Fibroblast of peridontal ligament (primary cell): ENCODE measurements at regions not wholly inside any gene's neighbourhood (a gene's known extent, or its start where the extent isn't known, plus 50 kb on each side); places are given as distances from the start of the nearest gene placed in this dataset.

Experiments used
- DNase-seq: peaks from one replicate; pipeline ENCODE4 v3.0.0-alpha.2; 2010; ENCODE audit errors: extremely low read depth

DNA sequence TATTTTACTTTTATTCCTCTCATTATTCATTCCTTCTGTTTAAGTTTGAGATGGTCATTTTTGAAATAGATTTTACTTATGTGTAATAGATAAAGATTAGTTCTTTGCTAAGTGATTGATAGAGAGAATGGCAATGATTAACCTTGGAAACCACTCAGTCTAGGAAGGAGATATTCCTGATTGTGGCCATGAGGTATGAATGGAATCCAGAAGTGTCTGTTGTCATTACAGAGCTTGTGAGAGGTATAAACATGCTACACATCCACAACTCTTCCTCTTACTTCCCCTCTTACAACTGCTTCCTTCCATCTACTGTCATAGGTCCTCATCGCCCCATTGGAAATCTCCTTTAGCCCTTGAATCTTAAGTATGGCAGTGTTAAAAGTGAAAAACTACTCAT, 988.8 kb upstream of the B3GALT2 start:
- DNase-seq: no peak

DNA sequence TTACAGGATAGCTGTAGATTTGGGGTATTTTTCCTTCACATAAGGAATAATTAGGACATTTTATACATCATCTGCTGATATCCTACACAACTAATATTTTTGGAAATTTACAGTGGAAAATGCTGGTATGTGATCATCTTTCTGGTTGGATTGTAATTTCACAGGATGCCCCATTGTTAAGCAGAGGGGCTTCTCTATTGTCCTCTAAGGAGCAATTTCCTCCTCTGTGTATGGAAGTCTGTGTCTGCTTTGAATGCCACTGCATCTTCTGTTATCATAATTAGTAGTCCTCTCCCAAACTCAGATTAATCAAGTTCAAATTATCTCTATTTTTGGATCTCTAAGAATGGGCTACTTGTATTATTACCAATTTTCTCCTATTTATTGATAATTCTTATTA, 988.1 kb upstream of the B3GALT2 start:
- DNase-seq: no peak

DNA sequence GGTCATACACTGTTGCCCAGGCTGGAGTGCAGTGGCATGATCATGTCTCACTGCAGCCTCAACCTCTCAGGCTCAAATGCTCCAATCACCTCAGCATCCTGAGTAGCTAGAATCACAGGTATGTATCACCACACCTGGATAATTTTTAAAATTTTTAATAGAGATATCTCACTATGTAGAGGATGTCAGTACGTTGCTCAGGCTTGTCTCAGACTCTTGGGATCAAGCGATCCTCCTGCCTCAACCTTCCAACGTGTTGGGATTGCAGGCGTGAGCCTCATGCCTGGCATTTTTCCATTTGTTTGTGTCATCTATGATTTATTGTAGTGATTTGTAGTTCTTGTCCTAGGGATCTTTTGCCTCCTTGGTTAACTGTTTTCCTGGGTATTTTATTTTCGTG, 985.2 kb upstream of the B3GALT2 start:
- DNase-seq: no peak

DNA sequence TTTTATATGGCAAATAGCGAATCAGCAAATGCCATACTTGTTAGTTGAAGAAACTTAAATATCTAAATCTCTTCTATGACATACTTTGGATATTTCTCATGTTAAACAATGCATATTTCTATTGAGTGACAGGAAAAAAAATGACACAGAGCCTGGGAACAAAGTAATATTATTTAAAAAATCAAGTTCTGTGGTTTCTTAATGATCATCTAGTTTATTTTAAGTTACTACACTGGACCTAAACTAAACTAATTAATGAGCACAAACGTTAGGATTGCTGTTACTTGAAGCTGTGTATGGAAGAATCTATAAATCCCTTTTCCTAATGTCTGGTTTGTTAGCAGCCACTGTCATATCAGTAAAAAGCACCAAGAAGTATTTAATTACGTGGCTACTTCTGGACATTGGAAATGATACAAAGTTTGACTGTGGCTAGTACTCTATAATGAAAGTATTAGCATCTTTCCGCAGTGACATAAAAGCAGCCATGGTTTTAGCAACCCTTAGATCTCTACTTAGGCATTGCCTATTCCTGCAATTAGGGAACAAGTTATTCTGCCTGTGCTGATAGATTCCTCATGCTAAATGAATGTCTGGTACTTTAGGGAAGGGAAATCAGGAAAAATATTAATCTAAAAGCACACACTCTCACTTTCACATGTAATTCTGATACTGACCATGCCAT, 981.7 kb upstream of the B3GALT2 start:
- DNase-seq: peak; percentile 26

DNA sequence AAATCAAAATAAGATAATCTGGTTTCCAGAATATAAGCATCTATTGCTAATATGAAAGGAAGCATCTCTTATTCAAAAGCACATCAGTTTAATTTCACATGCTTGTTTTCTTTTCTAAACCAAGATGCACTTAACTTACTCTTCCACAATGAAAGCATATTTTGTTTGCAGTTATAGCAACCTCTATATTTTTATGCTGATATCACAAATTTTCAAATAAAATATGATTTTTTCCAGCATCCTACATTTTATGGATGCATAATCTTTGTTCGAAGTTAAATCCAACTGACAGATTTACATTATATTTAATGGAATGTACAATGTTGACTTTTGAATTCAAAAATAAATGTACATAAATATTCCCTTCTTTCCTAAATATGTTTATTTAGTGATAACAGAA, 978.3 kb upstream of the B3GALT2 start:
- DNase-seq: no peak

DNA sequence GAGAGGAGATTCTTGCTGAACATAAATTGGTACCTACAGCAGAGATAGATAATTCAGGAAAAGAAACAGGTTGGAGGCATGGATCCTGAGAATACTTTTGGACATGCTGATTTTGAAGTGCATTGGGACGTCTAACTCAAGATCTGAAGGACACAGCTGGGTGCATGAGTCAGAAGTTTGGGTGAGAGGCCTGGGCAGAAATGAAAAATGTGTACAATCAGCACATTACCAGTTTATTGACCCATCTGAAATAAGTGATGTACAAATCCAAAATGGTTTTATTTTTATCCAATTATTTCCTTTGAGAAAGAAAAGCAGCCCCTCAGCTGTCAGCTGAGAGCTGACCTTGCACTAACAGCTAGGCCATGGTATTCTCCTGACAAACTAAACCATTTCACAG, 975.2 kb upstream of the B3GALT2 start:
- DNase-seq: peak; percentile 11

DNA sequence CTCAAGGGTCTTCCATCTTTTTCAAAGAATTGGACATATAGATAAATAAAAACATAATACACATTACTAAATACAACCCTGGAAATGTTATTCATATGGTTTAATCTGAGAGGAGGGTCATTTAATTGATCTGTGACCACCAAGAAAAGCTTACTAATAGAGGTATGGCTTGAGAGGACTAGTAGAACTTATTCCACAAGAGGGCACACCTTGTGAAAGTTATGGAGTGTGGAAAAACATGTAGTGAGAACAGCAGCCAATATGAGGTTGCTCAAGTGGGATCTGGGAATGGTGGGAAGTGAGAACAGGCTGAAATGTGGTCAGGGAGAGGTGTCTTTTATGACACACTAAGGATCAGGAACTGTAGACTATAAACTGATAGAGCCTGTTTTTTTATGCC, 973.5 kb upstream of the B3GALT2 start:
- DNase-seq: no peak

DNA sequence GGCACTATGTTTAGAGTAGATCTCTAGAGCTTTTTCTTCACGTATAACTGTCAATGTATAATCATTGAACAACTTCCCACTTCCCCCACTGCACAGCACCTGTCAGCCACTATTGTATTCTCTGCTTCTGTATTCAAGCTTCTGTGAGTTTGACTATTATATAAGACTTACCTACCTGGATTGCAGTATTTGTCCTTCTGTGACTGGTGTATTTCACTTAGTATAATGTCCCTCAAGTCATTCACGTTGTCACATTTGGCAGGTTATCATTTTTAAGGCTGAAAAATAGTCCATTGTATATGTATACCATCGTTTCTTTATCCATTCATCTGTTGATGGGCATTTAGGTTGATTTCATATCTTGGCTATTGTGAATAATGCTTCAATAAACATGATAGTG, 969.5 kb upstream of the B3GALT2 start:
- DNase-seq: no peak

DNA sequence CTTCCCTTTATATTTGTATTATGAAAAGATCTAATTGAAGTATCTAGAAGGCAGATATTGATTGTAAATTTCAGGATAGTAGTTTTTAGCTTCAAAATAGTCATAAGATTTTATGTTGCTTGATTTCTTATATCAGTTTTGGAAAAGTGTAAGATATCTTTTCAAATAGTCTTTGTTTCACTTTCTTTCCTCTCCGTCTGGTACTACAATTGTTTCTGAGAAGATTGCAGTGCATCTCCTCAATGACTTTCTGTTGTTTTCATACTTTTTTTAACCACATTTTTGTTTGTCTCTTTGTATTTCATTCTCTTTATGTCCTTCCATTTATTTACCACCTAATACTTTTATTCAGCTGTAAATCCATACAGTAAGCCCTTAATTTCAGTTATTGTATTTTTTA, 964.6 kb upstream of the B3GALT2 start:
- peak; percentile 16 for DNase-seq

DNA sequence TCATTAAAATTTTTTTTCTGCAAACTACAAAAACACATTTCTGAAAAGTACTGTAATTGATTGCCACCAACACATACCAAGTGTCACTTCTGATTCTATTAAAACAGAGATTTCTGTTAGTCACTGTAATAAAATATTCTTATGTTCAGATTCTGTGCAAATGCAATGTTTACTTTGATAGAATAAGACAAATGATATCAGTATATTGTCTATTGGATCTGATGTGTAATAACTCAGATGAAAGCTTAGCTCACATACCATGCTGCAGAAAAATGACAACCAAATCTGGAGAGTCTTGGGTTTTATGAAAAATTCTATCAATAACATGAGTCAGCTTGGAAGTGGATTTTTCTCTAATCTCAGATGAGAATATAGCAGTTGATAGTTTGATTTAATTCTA, 963.8 kb upstream of the B3GALT2 start:
- no peak for DNase-seq

DNA sequence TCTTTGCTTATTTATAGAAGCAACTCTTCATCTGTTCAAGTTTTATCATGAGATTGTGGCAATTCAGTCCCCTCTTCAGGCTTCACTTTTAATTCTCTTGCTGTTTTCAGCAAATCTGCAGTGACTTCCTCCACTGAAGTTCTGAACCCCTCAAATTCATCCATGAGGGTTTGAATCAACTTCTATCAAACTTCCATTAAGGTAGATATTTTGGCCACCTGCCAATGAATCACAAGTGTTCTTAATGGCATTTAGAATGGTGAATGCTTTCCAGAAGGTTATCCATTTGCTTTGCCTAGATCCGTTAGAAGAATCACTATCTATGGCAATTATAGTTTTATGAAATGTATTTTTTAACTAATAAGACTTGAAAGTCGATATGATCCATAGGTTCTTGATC, 946.7 kb upstream of the B3GALT2 start:
- no peak for DNase-seq

DNA sequence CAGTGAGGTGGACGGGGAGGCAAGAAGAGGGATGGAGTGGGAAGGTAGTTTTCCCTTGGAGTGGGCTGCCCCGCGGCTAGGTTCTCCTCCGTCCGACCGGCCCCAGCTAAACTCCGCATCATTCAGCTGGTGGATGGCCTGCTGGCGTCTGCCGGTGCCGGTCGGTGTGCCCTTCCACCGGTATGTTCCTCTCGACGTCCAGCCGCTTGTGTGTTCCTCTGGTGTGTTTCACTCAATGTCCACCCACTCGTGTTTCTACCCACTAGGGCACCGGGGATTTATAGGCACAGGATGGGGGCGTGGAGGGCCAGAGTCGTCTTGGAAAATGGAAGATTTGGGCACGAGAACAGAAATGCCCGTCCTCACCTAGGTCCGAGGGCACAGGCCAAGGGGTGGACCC, 931.7 kb upstream of the B3GALT2 start:
- DNase-seq: no peak

DNA sequence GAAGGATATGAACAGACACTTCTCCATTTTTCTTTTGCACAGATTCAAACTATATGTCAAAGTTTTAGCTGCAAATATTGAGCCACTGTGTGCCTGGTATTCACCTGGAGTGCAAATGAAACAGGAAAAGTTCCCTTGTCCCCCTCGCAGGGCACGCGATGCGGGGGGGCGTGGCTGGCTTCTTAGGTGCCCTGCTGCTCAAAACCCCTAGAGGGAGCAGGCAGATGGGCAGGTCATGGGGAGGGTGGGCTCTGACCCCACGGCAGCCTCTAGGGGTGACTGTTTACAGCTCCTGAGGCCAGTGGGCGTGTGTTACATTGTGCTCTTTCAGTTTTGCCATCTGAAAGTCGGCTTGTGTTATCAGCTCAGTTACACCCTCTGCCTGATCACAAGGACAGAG, 931.2 kb upstream of the B3GALT2 start:
- no peak for DNase-seq

DNA sequence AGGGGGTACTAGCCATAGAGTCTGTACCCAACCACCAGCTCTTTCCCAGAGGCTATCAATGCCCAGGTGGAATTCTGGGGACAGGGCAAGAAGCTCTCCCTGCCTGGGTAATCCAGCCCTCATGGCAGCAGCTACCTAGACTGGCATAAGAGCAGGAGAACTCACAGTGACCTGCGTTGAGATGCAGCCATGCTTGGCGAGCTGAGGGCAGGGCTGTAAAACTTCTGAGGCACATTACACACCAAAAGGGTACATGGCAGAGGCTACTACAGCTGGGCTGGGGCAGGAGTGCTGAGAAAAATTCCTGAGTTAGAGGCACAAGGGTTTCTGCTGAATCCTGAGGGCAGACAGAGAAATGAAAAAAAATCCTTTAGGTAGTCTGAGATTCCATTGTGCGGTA, 927.9 kb upstream of the B3GALT2 start:
- DNase-seq: no peak

DNA sequence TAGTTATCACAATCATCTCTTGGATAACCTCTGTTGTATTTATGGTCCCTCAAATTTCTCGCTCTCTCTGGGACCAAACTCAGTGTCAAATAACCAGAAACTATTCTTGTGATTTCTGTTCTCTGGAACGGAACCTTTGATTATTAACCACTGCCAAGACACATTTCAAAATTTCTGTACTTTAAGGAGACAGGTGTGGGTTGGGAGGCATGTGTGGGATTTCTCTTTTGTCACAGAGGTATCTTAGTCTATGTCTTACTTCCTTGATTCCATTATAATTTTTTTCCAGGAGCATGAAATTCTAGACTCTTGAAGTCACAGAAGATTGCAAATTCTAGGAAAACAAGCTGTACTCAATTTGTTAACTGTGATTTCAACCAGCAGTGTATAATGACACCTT, 919.0 kb upstream of the B3GALT2 start:
- no peak for DNase-seq

DNA sequence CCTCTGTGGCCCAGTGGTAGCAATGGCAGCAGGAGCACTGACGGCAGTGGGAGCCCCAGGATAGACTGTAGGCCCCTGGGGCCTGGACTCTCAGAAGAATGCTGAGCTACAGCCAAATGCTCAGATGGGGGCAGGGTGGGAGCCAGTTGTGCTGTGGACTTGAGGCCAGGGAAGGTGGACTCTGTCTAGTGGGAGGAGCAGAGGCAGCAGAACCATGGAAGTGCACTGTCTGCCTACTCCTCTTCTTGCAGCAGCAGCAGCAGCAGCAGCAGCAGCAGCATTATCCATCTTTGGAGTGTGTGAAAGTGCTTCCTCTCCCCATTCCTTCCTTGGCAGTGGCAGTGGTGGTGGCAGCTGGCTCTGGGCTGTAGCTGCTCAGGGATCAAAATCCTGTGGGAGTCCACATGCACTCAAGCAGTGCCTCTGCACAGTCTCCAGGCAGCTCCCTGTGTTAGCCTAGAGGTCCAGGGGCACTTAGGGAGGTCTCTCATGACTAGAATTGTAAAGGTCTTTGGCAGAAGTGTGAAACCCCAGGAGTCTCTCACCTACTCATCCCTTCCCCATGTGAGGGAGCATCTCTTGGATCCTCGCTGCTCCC, 917.9 kb upstream of the B3GALT2 start:
- DNase-seq: no peak

DNA sequence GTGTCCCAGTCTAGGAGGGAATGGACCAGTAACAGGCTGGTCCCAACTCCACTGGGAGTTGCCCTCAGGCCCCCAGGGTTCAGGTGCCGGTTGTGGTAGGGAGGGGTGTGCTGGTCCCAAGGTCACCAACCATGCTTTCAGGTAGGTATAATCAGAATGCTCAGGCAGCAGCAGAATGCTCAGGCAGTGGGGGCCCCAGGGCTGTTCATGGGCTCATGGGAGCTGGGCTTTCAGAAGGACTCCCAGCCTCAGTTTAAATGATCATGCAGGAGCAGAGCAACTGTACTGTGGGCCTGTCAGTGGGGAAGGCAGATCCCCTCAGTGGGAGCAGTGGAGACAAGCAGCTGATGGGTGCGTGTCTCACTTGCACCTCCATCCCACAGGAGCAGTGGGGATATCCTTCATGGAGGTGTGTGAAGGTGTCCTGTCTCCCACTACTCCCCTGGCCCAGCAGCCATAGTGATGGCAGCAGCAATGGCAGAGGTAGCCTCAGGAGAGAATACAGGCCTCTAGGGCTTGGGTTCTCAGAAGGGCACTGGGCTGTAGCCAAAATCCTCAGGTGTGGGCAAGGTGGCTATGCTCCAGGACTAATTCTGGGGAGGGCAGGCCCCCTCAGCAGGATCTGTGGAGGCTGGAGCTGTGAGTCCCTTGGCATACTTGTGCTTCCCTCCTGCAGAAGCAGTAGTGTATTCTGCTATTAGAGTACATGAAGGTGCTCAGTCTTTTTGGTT, 917.3 kb upstream of the B3GALT2 start:
- no peak for DNase-seq

DNA sequence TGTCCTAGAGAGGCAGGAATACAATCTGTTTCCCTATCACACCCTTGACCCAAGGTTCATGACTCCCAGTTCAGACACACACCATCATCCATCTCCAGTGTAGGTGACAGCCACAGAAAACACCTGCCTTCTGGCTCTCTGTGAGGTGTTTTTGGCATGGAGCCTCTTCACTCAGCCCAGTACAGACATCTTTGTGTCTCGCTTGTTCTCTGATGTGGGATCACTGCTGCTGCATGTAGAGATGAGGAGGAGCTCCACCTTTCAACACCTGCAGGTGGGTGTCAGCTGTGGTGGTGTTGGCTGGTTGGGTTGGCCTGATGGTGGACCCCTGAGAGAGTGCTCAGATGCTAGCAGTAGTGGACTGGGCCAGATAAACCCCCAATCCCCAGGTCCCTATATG, 916.7 kb upstream of the B3GALT2 start:
- DNase-seq: no peak

DNA sequence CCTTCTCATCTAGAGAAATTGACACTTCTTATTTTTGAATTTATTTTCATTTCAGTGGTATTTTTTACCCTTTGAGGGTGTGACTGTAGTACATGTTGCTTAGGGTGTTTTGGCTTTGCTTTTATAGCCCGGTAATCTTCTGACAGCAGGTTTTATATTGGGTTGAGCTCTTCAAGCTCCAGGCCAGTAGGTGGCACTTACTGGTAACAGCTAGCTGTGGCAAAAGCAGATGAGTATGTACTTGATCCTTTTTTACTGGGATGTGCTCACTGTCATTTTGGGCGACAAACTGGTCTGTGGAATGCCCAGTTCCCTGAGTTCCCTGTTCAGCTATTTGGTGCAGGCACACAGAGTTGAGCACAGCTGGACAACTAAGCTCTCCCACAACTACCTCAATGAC, 916.2 kb upstream of the B3GALT2 start:
- peak; percentile 10 for DNase-seq

DNA sequence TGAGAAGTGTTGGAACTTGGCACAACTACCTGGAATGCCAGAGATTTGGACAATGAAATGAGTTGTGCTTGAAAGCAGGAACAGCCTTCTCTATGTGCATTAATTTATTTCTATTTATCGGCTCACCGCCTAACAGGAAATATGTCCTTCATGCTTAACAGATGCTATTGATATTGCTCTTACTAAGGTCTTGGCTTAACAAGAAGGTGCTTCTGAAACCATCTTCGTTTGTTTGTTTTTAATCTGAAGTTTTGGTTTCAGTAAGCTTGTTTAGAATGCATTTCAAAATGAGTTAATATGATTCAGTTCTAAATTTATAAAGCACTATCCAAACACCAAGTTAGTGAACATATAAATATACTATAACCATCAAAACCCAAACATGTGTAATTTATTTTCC, 898.3 kb upstream of the B3GALT2 start:
- no peak for DNase-seq

DNA sequence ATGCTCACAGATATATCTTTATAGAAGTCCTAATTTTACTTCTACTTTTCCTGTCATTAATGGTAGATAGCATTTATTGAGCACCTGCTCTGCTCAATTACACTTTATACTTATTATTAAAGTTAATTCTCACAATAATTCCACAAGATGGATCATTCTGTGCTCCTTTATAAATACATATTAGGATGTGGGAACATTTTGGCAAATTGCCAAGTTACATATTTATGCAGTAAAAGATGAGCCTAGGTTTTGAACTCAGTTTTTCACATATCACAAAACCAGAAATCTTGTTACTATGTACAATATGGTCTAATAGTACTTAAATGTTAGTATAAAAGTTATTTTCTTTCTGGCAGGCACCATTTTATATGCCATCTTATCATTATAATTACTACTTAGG, 895.0 kb upstream of the B3GALT2 start:
- no peak for DNase-seq

DNA sequence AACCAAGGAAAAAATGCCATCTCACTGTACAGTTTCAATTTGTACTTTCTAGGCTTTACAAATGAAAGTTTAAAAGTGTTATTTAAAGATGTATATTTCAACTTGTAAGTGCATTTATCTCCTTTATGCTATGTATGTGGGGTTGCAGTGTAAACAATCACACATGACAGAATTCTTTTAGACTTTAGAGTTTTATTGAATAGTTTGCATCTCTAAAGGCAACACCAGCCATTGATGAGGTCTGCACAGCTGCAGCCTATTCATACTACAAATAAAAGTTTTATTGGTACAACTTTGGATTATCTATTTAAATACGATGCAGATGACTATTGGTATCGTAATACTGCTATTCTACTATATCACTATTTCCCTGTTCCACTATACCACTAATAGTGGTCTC, 894.4 kb upstream of the B3GALT2 start:
- no peak for DNase-seq

DNA sequence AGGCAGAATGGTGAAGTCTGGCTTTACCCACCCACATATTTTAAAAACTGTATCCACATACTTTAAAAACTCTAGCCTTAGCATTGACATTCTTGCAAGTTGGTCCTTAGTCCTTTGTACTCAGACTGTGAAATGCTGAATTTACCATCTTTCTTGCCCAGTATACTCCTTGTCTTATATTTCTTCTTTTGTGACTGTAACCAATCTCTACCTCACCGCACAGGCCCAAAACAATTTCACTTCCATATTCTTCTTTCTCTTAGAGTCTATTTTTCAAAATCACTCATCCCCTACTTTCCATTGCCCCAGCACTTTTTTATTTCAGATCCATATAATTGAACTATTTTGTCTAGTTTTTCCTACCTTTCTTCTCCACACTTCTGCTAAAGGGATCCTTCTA, 892.4 kb upstream of the B3GALT2 start:
- no peak for DNase-seq
